CD14-positive monocyte (primary cell): ENCODE measurements at regions not wholly inside any gene's neighbourhood (a gene's known extent, or its start where the extent isn't known, plus 50 kb on each side); places are given as distances from the start of the nearest gene placed in this dataset.

ENCODE experiments used
- DNase-seq, 3 donors: peaks; one replicate each; pipeline ENCODE4 v3.0.0-alpha.2; 2011 to 2022
- H2AFZ ChIP-seq: 2 replicates; pipeline ENCODE4 v1.6.0; 2012; ENCODE audit warnings: mild to moderate bottlenecking, low read depth, low read length, inconsistent platforms; ENCODE audit not compliant: insufficient read depth, poor library complexity, severe bottlenecking
- H3K27ac ChIP-seq, 2 donors: 1 replicate in 1 of 2; 2 replicates in 1 of 2; pipeline ENCODE4 v1.5.1; 2012 to 2013; ENCODE audit warnings: low read length in 2 of 2, control low read depth in 1 of 2, inconsistent platforms in 1 of 2, low read depth in 1 of 2, mild to moderate bottlenecking in 1 of 2
- H3K27me3 ChIP-seq, 2 donors: one replicate each; pipeline versions ENCODE4 v1.6.0 to v1.6.1; 2011 to 2013; ENCODE audit warnings: low read length in 2 of 2; ENCODE audit not compliant: control insufficient read depth in 2 of 2, insufficient read depth in 2 of 2
- H3K36me3 ChIP-seq, 2 donors: replicated peaks in 1 of 2; 1 replicate in 1 of 2; 2 replicates in 1 of 2; pipeline versions ENCODE4 v1.5.1 to v1.6.1; 2012 to 2013; ENCODE audit warnings: low read length in 2 of 2, control low read depth in 1 of 2, inconsistent platforms in 1 of 2, mild to moderate bottlenecking in 1 of 2; ENCODE audit not compliant: insufficient read depth in 2 of 2, control insufficient read depth in 1 of 2
- H3K4me1 ChIP-seq, 2 donors: 1 replicate in 1 of 2; 2 replicates in 1 of 2; pipeline versions ENCODE4 v1.5.1 to v1.6.1; 2012 to 2013; ENCODE audit warnings: low read length in 2 of 2, control low read depth in 1 of 2, inconsistent platforms in 1 of 2, mild to moderate bottlenecking in 1 of 2, moderate library complexity in 1 of 2; ENCODE audit not compliant: insufficient read depth in 2 of 2, control insufficient read depth in 1 of 2
- H3K4me2 ChIP-seq: replicated peaks from 2 replicates; pipeline ENCODE3; 2012; ENCODE audit warnings: low read length, moderate library complexity, mild to moderate bottlenecking; ENCODE audit not compliant: poor library complexity, severe bottlenecking; ENCODE audit errors: extremely low read depth
- H3K4me3 ChIP-seq, 3 experiments: fragments of 200-600 bp in 1 of 3; sonication (generic) in 1 of 3; replicated peaks in 1 of 3; 1 replicate in 2 of 3; 2 replicates in 1 of 3; pipeline ENCODE4 v1.5.1; 2011 to 2013; ENCODE audit warnings: low read length in 3 of 3, mild to moderate bottlenecking in 3 of 3, control low read depth in 2 of 3, low read depth in 2 of 3, inconsistent platforms in 1 of 3, moderate library complexity in 1 of 3
- H3K79me2 ChIP-seq: 2 replicates; pipeline ENCODE4 v1.6.0; 2012; ENCODE audit warnings: mild to moderate bottlenecking, control low read depth, inconsistent platforms, low read length, moderate library complexity; ENCODE audit not compliant: insufficient read depth
- H3K9ac ChIP-seq: 2 replicates; pipeline ENCODE4 v1.6.0; 2017; ENCODE audit warnings: low read length, mild to moderate bottlenecking; ENCODE audit not compliant: insufficient read depth, poor library complexity, severe bottlenecking
- H3K9me3 ChIP-seq, 2 donors: replicated peaks in 1 of 2; 1 replicate in 1 of 2; 2 replicates in 1 of 2; pipeline versions ENCODE4 v1.5.1 to v1.6.1; 2012 to 2013; ENCODE audit warnings: low read length in 2 of 2, control low read depth in 1 of 2; ENCODE audit not compliant: control insufficient read depth in 1 of 2, insufficient read depth in 1 of 2
- H4K20me1 ChIP-seq: 2 replicates; pipeline ENCODE4 v1.6.0; 2012; ENCODE audit warnings: mild to moderate bottlenecking, low read length, control low read depth, moderate library complexity; ENCODE audit not compliant: insufficient read depth
- H3K27ac Mint-ChIP-seq, 7 donors: one replicate each; pipeline ENCODE4 v1.8.0; 2020; ENCODE audit warnings: mild to moderate bottlenecking in 7 of 7, mixed read lengths in 7 of 7, moderate library complexity in 6 of 7, inconsistent platforms in 2 of 7
- H3K27me3 Mint-ChIP-seq, 3 donors: one replicate each; pipeline ENCODE4 v1.8.0; 2021 to 2022; ENCODE audit warnings: low read depth in 3 of 3, mild to moderate bottlenecking in 3 of 3, mixed read lengths in 3 of 3, moderate library complexity in 3 of 3, inconsistent platforms in 1 of 3
- H3K36me3 Mint-ChIP-seq, 2 donors: one replicate each; pipeline ENCODE4 v1.8.0; 2020; ENCODE audit warnings: mixed read lengths in 2 of 2, inconsistent platforms in 1 of 2, mild to moderate bottlenecking in 1 of 2
- H3K4me1 Mint-ChIP-seq: one replicate; pipeline ENCODE4 v1.8.0; 2020; ENCODE audit warnings: mild to moderate bottlenecking, mixed read lengths
- H3K4me3 Mint-ChIP-seq, 2 donors: one replicate each; pipeline ENCODE4 v1.8.0; 2020; ENCODE audit warnings: mild to moderate bottlenecking in 2 of 2, mixed read lengths in 2 of 2, moderate library complexity in 1 of 2
- H3K9me3 Mint-ChIP-seq, 7 donors: one replicate each; pipeline ENCODE4 v1.8.0; 2020 to 2022; ENCODE audit warnings: mixed read lengths in 7 of 7, mild to moderate bottlenecking in 6 of 7, moderate library complexity in 6 of 7, inconsistent platforms in 2 of 7
- WGBS: methylation state at CpG from one replicate; pipeline ENCODE4 v1.1.5; 2013; ENCODE audit warnings: missing lambda C conversion rate; ENCODE audit not compliant: insufficient coverage; 5-methylcytosine and 5-hydroxymethylcytosine counted together
- intact Hi-C, 2 donors: fragments of 100-400 bp; cut with micrococcal nuclease; formaldehyde crosslinking; loops; one replicate each; pipeline versions ENCODE4 v1.15.0 to v1.15.1; 2023
- TF ChIP-seq, protein P1 (sequence below): fragments of 200-600 bp; IDR thresholded peaks from one replicate; pipeline ENCODE4 v1.8.0; 2022; ENCODE audit warnings: antibody characterized with exemption, mild to moderate bottlenecking

DNA sequence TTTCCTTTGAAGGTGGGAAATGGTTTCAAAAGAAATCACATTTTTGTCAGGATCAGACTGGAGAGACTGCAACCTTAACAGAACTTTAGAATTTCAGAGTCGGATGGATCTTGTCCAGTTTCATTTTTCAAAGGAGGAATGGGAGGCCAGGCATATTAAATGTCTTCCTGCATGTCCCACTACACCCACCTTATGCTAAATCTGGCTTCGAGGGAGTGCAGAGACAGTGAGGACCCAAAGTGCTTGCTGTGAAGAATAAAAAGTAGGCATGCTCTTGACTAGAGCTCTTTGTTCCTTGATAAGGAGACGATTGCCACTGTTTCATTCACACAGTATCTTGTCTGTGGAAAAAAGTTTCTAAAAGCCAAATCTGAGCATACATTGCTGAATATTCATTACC lies 197.6 kb downstream of the SLC4A3 start:
- no CpG with 5 or more reads among the region's 3 CpGs for WGBS
- no peak overlapping the region for H3K4me2 ChIP-seq
- H3K9me3 Mint-ChIP-seq, result peaks cover 0 to 32% (median 4%) of the 10 kb centered on the region in 7 donors
- H3K9ac ChIP-seq, result no peak overlapping the region
- H3K79me2 ChIP-seq, result no peaks in the 10 kb centered on the region
- H3K9me3 ChIP-seq, result peaks cover 0 to 5% of the 10 kb centered on the region in 2 donors
- TF ChIP-seq, protein P1, sequence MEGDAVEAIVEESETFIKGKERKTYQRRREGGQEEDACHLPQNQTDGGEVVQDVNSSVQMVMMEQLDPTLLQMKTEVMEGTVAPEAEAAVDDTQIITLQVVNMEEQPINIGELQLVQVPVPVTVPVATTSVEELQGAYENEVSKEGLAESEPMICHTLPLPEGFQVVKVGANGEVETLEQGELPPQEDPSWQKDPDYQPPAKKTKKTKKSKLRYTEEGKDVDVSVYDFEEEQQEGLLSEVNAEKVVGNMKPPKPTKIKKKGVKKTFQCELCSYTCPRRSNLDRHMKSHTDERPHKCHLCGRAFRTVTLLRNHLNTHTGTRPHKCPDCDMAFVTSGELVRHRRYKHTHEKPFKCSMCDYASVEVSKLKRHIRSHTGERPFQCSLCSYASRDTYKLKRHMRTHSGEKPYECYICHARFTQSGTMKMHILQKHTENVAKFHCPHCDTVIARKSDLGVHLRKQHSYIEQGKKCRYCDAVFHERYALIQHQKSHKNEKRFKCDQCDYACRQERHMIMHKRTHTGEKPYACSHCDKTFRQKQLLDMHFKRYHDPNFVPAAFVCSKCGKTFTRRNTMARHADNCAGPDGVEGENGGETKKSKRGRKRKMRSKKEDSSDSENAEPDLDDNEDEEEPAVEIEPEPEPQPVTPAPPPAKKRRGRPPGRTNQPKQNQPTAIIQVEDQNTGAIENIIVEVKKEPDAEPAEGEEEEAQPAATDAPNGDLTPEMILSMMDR, result no peak
- no peaks in the 10 kb centered on the region for H3K36me3 ChIP-seq
- H3K4me3 ChIP-seq, result no peak overlapping the region
- no peaks in the 10 kb centered on the region for H3K27me3 ChIP-seq
- no peak for DNase-seq
- H4K20me1 ChIP-seq, result no peaks in the 10 kb centered on the region
- peaks cover 0 to 2% (median 0%) of the 10 kb centered on the region in 3 donors for H3K27me3 Mint-ChIP-seq
- no peak overlapping the region for H3K4me3 Mint-ChIP-seq
- no peaks in the 10 kb centered on the region for H3K36me3 Mint-ChIP-seq
- H3K27ac Mint-ChIP-seq, result no peak overlapping the region
- intact Hi-C loops, result no loop called here
- H3K4me1 Mint-ChIP-seq, result no peaks in the 10 kb centered on the region
- H3K4me1 ChIP-seq, result no peaks in the 10 kb centered on the region
- no peak overlapping the region for H3K27ac ChIP-seq
- H2AFZ ChIP-seq, result no peak overlapping the region

DNA sequence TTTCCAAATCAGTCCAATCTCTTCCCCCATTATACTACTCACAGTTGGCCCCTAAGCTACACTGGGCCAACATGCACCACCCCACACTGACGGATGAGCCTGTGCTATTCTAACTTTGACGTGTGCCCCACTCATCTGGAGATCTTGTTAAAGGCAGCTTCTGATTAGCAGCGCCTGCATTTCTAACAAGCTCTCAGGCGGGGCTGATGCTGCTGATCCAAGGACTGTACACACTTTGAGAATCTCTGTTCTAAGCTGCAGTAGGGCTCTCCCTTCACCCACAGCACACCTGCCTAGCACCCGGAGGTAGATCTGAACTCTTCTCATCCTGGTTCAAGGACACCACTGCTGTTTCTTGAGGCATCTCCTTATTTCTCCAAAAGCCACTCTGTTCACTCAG lies 200.7 kb downstream of the SLC4A3 start:
- Histone ChIP-seq H2AFZ (no peak overlapping the region), H3K27ac (no peak overlapping the region), H3K79me2 (no peaks in the 10 kb centered on the region), H3K4me3 (no peak overlapping the region), H3K36me3 (no peaks in the 10 kb centered on the region), H3K9ac (no peak overlapping the region), H3K4me1 (no peaks in the 10 kb centered on the region), H3K4me2 (no peak overlapping the region), H4K20me1 (no peaks in the 10 kb centered on the region), H3K9me3 (no peaks in the 10 kb centered on the region), H3K27me3 (no peaks in the 10 kb centered on the region)
- no peaks in the 10 kb centered on the region for H3K27me3 Mint-ChIP-seq
- no peak overlapping the region for H3K27ac Mint-ChIP-seq
- no peaks in the 10 kb centered on the region for H3K36me3 Mint-ChIP-seq
- TF ChIP-seq, protein P1, result no peak
- no peak for DNase-seq
- WGBS, result 91% methylated on average over 4 of the region's 5 CpGs
- intact Hi-C loops, result no loop called here
- no peak overlapping the region for H3K4me3 Mint-ChIP-seq
- H3K4me1 Mint-ChIP-seq, result no peaks in the 10 kb centered on the region
- peaks cover 0 to 11% (median 0%) of the 10 kb centered on the region in 7 donors for H3K9me3 Mint-ChIP-seq
